Pancreas (tissue), 10 donors: ENCODE measurements at regions not wholly inside any gene's neighbourhood (a gene's known extent, or its start where the extent isn't known, plus 50 kb on each side); places are given as distances from the start of the nearest gene placed in this dataset.

Experiments used
- ATAC-seq, 4 donors: fragments of 200-7000 bp; cut with Tn5 transposase; one replicate each; pipeline versions ENCODE4 v1.8.0 to v1.9.1; 2020; ENCODE audit warnings: mild to moderate bottlenecking in 4 of 4, moderate library complexity in 4 of 4
- DNase-seq, 6 donors: peaks; one replicate each; pipeline ENCODE4 v3.0.0-alpha.2; 2020
- FAIRE-seq: peaks from 2 replicates; lab custom pipeline; 2012; peaks lifted over from hg19 to GRCh38; lab: Jason Lieb, UNC
- H3K27ac ChIP-seq, 4 donors: fragments of 200-600 bp; sonication (generic); 1 replicate in 3 of 4; 2 replicates in 1 of 4; pipeline versions ENCODE4 v1.5.0 to v1.8.0; 2020
- H3K27me3 ChIP-seq, 4 donors: fragments of 200-600 bp; one replicate each; pipeline ENCODE4 v1.8.0; 2021
- H3K36me3 ChIP-seq, 3 donors: fragments of 200-600 bp; sonication (generic) in 1 of 3; one replicate each; pipeline versions ENCODE4 v1.5.0 to v1.8.0; 2020 to 2021
- H3K4me1 ChIP-seq, 3 donors: fragments of 200-600 bp; one replicate each; pipeline ENCODE4 v1.8.0; 2021
- H3K4me3 ChIP-seq, 4 donors: fragments of 200-600 bp; sonication (generic) in 2 of 4; one replicate each; pipeline versions ENCODE4 v1.5.0 to v1.8.0; 2020 to 2021
- H3K9me3 ChIP-seq, 4 donors: fragments of 200-600 bp; one replicate each; pipeline ENCODE4 v1.8.0; 2021
- WGBS, 2 donors: extraction: QIAGEN DNeasy Blood & Tissue Kit; methylation state at CpG; one replicate each; pipeline ENCODE4 v1.1.7; 2013; 5-methylcytosine and 5-hydroxymethylcytosine counted together
- intact Hi-C, 3 donors: fragments of 100-400 bp; cut with DNase I; formaldehyde crosslinking; loops; one replicate each; pipeline versions ENCODE4 v1.11.1 to v1.14.2; 2022
- TF ChIP-seq, protein P1 (sequence below), 4 donors: fragments of 200-600 bp; sonication (generic) in 3 of 4; IDR thresholded peaks; one replicate each; pipeline versions ENCODE4 v1.5.0 to v1.8.0; 2021; ENCODE audit warnings: antibody characterized with exemption in 4 of 4
- donor health status: healthy with polysubstance abuse.
- donor health status: DM: no; HTN: no; CAD: no; lungs with moderate emphysema.
- donor health status: DM: no; HTN: no; CAD: no.
- donor health status: control.
- donor health status: control.
- donor health status: Bipolar disorder and iron deficiency.
- donor health status: DM: yes; HTN: yes; CAD: no.
- donor health status: DM: no; HTN: no; CAD: no.
- donor health status: DM: no; HTN: no; CAD: no.
- donor health status: DM: yes; HTN: yes; CAD: no.

DNA sequence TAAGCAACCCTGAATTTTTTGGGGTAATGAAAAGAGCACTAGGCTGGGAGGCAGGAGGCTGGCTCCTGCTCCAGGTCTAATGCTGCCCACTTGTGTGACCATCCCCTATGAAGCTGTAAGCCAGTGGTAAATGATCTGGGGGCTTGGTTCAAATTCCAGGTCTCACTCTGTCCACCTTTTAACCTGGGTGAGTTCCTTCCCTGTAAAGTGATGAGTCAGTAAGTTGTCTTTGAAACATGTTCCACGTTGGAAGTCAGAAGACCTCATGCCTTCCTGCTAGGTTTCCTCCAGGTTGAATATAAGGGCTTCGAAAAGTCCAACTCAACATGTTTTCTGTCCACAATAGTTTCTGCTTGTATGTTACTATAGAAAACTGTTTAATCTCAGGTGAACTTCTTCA lies 160.9 kb upstream of the MYT1L start:
- intact Hi-C loops, result no loop called here
- Histone ChIP-seq H3K27me3 (no peaks in the 10 kb centered on the region), H3K4me3 (no peak overlapping the region), H3K4me1 (no peaks in the 10 kb centered on the region), H3K9me3 (no peaks in the 10 kb centered on the region), H3K36me3 (no peaks in the 10 kb centered on the region), H3K27ac (no peak overlapping the region)
- DNase-seq, result no peak
- FAIRE-seq, result no peak
- ATAC-seq, result no peak
- TF ChIP-seq, protein P1, sequence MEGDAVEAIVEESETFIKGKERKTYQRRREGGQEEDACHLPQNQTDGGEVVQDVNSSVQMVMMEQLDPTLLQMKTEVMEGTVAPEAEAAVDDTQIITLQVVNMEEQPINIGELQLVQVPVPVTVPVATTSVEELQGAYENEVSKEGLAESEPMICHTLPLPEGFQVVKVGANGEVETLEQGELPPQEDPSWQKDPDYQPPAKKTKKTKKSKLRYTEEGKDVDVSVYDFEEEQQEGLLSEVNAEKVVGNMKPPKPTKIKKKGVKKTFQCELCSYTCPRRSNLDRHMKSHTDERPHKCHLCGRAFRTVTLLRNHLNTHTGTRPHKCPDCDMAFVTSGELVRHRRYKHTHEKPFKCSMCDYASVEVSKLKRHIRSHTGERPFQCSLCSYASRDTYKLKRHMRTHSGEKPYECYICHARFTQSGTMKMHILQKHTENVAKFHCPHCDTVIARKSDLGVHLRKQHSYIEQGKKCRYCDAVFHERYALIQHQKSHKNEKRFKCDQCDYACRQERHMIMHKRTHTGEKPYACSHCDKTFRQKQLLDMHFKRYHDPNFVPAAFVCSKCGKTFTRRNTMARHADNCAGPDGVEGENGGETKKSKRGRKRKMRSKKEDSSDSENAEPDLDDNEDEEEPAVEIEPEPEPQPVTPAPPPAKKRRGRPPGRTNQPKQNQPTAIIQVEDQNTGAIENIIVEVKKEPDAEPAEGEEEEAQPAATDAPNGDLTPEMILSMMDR (IDR thresholded peaks at IDR 0.05), result no peak
- 65 to 76% methylated on average over 2 of the region's 2 CpGs for WGBS, 2 donors

DNA sequence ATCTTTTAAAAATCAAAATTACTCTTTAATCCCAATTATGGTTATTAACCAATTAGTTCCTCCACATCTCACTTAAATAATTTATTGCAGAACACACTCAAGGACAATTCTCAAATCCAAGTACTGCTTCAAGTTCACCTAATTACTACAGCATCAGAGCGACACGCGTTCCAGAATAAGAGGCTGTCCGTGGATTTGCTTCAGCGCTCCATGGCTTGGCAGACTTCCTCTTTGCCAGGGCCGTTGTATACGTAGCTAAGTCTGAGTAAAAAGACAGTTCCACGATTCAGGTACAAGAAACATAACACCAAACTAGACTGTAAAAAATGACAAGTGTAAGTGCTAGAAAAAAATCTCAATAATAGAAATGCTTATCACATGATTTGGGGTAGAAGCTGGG lies 153.2 kb upstream of the MYT1L start:
- Histone ChIP-seq H3K27me3 (no peaks in the 10 kb centered on the region), H3K4me1 (no peaks in the 10 kb centered on the region), H3K4me3 (no peak overlapping the region), H3K36me3 (no peaks in the 10 kb centered on the region), H3K9me3 (no peaks in the 10 kb centered on the region), H3K27ac (no peak overlapping the region)
- WGBS, 2 donors, result 71 to 77% methylated on average over 8 of the region's 8 CpGs
- FAIRE-seq, result no peak
- TF ChIP-seq, protein P1 (IDR thresholded peaks at IDR 0.05), result no peak
- ATAC-seq, result no peak
- no peak for DNase-seq
- intact Hi-C loops, result no loop called here

DNA sequence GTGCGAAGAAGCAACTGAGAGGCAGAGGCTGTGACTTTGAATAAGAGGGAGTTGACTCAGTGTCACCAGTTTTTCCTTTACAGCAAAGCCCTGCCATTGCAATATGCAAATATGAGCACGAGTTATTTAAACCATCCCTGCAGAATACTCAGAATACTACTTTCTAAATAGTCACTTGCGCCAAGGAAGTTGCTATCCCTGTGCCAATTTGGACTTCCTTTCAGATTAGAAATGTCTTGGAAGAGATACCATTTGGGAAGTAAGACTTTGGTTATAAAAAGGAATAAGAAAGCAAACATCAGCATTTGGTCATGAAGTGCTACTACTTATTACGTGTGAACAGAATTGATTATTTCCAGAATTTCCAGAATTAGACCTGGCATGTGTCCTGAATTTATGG lies 151.8 kb upstream of the MYT1L start:
- Histone ChIP-seq H3K9me3 (no peaks in the 10 kb centered on the region), H3K36me3 (no peaks in the 10 kb centered on the region), H3K27ac (no peak overlapping the region), H3K4me1 (no peaks in the 10 kb centered on the region), H3K27me3 (no peaks in the 10 kb centered on the region), H3K4me3 (no peak overlapping the region)
- WGBS, 2 donors, result 56 to 72% methylated on average over 4 of the region's 4 CpGs
- intact Hi-C loops, result no loop called here
- DNase-seq, result no peak
- TF ChIP-seq, protein P1 (IDR thresholded peaks at IDR 0.05), result no peak
- no peak for ATAC-seq
- no peak for FAIRE-seq

DNA sequence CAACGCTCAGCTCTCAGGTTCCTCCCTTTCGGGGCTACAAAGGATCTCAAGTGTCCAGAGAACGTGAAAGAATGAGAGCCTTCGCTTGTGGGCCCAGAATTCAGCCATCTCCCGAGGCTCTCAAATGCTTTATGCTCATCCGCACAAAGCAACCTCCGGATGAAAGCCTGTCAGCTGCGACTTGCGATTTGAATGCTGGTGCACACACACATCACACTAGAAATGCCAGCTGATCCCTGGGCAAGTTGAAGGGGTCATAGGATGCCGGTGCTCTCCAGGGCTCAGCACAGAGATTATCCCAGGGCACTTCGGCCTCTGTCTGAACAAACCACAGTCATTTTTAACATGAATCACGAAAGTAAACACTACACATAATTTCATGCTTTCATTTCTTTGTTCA lies 141.8 kb upstream of the MYT1L start:
- intact Hi-C loops, result no loop called here
- 66 to 77% methylated on average over 12 of the region's 12 CpGs for WGBS, 2 donors
- H3K27me3 ChIP-seq, result no peaks in the 10 kb centered on the region
- ATAC-seq (no peak), DNase-seq (no peak), FAIRE-seq (no peak)
- no peaks in the 10 kb centered on the region for H3K4me1 ChIP-seq
- H3K36me3 ChIP-seq, result no peaks in the 10 kb centered on the region
- H3K27ac ChIP-seq, result no peak overlapping the region
- no peak overlapping the region for H3K4me3 ChIP-seq
- TF ChIP-seq, protein P1 (IDR thresholded peaks at IDR 0.05), result no peak
- H3K9me3 ChIP-seq, result no peaks in the 10 kb centered on the region

DNA sequence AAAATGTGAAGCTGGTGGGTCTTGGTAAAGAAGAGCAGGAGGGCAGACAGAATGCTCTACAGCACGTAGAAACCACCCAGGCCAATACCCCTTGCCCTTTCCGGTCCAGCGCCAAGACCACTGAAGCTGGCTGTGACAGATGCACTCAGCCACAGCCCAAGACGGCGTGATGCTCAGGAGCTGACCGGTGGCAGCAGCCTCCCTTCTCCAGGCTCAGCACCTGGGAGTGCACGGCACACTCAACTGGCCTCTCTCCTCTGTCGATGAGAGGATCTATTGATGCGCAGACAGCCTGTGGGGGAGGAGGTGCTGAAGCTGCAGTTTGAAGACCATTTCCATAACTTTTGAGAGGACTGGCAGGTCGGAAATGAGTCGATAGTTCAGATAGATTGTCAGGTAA lies 141.0 kb upstream of the MYT1L start:
- Histone ChIP-seq H3K4me3 (no peak overlapping the region), H3K27ac (no peak overlapping the region), H3K9me3 (no peaks in the 10 kb centered on the region), H3K4me1 (no peaks in the 10 kb centered on the region), H3K27me3 (no peaks in the 10 kb centered on the region), H3K36me3 (no peaks in the 10 kb centered on the region)
- FAIRE-seq, result no peak
- TF ChIP-seq, protein P1 (IDR thresholded peaks at IDR 0.05), result no peak
- no peak for ATAC-seq
- 67 to 70% methylated on average over 11 of the region's 11 CpGs for WGBS, 2 donors
- intact Hi-C loops, result no loop called here
- peak in 1 of 6 donors; percentile 25 for DNase-seq
